ENCODE measurements at regions not wholly inside any gene's neighbourhood (a gene's known extent, or its start where the extent isn't known, plus 50 kb on each side); places are given as distances from the start of the nearest gene placed in this dataset.
A peak's percentile ranks its signal among the peaks of the same experiment; 100 is the strongest.

DNA sequence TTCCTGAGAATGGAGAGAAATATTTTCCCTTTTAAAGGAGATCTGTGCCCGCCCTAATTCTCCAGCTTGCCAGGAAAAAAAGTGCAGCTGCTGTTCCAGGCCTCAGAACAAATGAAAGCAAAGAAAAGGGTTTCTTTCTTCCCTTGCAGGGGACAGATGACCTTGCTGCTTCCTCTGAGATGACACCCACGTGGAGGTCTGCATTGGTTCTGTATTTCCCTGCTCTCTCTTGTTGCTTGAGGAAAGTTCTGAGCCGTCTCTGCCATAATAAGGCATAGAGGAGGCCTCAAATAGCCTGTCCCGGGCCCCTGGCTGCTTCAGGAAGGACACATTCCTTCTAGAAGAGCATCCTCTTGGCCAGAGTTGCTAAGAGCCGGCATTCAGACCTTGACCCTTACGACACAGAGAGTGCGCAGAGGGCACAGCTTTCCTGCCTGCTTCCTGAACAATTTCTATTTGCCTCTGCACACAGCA is 501.8 kb upstream of the SULF2 start:
- H3K4me3 ChIP-seq = no peak overlapping the region
- no peaks in the 10 kb centered on the region for H3K27me3 ChIP-seq
- intact Hi-C loops (cut with DNase I) = no loop called here
- peaks cover 8 to 33% of the 10 kb centered on the region in 2 donors for H3K4me1 ChIP-seq
- no peaks in the 10 kb centered on the region for H3K36me3 ChIP-seq
- H3K9me3 ChIP-seq = no peaks in the 10 kb centered on the region
- H3K27ac ChIP-seq = peak overlapping the region; percentile 69 to 80
- TF ChIP-seq CTCF (IDR thresholded peaks at IDR 0.05) = no peak
- DNase-seq (ENCODE audit: low spot score in 2 of 2) = no peak

- no peak for DNase-seq (ENCODE audit: low spot score in 2 of 2)
- intact Hi-C loops (cut with DNase I) = no loop called here
- Histone ChIP-seq H3K36me3 (no peaks in the 10 kb centered on the region), H3K4me3 (no peak overlapping the region), H3K4me1 (peaks cover 8 to 33% of the 10 kb centered on the region in 2 donors), H3K27ac (peak overlapping the region; percentile 69 to 80), H3K27me3 (no peaks in the 10 kb centered on the region), H3K9me3 (no peaks in the 10 kb centered on the region)
- TF ChIP-seq CTCF (IDR thresholded peaks at IDR 0.05) = no peak
Observed at GRCh38 chr20:48286601-48287000, 501.3 kb upstream of the SULF2 start.

DNA sequence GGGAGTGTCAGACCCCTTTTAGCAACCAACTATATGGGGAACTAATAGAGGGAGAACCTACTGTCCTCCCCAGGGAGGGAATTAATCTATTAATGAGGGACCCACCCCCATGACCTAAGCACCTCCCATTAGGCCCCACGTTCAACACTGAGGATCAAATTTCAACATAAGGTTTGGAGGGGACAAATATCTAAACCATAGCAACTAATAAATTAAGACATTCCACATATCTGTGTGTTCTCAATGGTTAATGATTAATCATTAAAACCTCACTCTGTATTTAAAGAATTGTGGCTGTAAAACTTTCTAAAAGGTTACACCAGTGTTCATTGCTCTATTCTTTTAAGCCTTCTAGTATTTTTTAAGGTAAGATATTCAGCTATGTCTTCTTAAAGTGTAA is 500.4 kb upstream of the SULF2 start:
- H3K4me3 ChIP-seq = no peak overlapping the region
- peak overlapping the region; percentile 69 to 80 for H3K27ac ChIP-seq
- DNase-seq (ENCODE audit: low spot score in 2 of 2) = no peak
- no peaks in the 10 kb centered on the region for H3K27me3 ChIP-seq
- TF ChIP-seq CTCF (IDR thresholded peaks at IDR 0.05) = no peak
- intact Hi-C loops (cut with DNase I) = no loop called here
- H3K36me3 ChIP-seq = no peaks in the 10 kb centered on the region
- peaks cover 8 to 33% of the 10 kb centered on the region in 2 donors for H3K4me1 ChIP-seq
- H3K9me3 ChIP-seq = no peaks in the 10 kb centered on the region

- intact Hi-C loops (cut with DNase I) = no loop called here
Observed at GRCh38 chr20:48284837-48285236, 499.6 kb upstream of the SULF2 start.

DNA sequence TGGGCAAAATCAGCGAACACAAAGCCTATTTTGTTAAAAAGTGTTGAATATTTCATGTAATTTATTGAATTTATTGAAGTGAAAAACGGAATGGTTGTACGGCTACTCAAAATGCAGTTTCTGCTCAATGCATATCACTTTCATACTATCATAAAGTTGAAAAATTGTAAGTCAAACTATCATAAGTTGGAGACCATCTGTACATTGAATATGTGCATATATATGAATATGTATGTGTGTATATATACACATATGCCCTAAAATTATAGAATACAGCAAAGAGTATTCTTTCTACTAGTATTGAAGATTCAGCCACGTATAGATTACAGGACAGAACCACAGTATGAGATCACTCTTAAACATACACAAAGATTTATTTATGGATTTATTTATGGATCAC is 499.0 kb upstream of the SULF2 start:
- TF ChIP-seq CTCF (IDR thresholded peaks at IDR 0.05) = no peak
- DNase-seq (ENCODE audit: low spot score in 2 of 2) = no peak
- Histone ChIP-seq H3K27ac (no peak overlapping the region), H3K27me3 (no peaks in the 10 kb centered on the region), H3K4me1 (peaks cover 8 to 26% of the 10 kb centered on the region in 2 donors), H3K9me3 (no peaks in the 10 kb centered on the region), H3K4me3 (no peak overlapping the region), H3K36me3 (no peaks in the 10 kb centered on the region)
- intact Hi-C loops (cut with DNase I) = no loop called here

More at GRCh38 chr20:48284837-48285236, 499.6 kb upstream of the SULF2 start:
- no peak for DNase-seq (ENCODE audit: low spot score in 2 of 2)
- H3K4me1 ChIP-seq = peaks cover 8 to 31% of the 10 kb centered on the region in 2 donors
- H3K36me3 ChIP-seq = no peaks in the 10 kb centered on the region
- H3K27me3 ChIP-seq = no peaks in the 10 kb centered on the region
- no peak overlapping the region for H3K27ac ChIP-seq
- no peaks in the 10 kb centered on the region for H3K9me3 ChIP-seq
- no peak for TF ChIP-seq CTCF (IDR thresholded peaks at IDR 0.05)
- H3K4me3 ChIP-seq = no peak overlapping the region

Measured in ascending aorta (tissue), 2 donors.